ENCODE measurements at regions not wholly inside any gene's neighbourhood (a gene's known extent, or its start where the extent isn't known, plus 50 kb on each side); places are given as distances from the start of the nearest gene placed in this dataset.
"Not testable (repeated sequence)": the region's sequence is repeated elsewhere in the genome, so short reads cannot be mapped to it uniquely, and the experiment has no call there.

GRCh38 chr17:46460129-46460528, 52.1 kb upstream of the LRRC37A2 start:
- DNase-seq, result not testable (repeated sequence)

GRCh38 chr17:46455069-46455468, 57.2 kb upstream of the LRRC37A2 start:
- DNase-seq, result not testable (repeated sequence)

GRCh38 chr17:46454572-46454971, 57.7 kb upstream of the LRRC37A2 start:
- DNase-seq, result not testable (repeated sequence)

- not testable (repeated sequence) for DNase-seq
Observed at GRCh38 chr17:46453077-46453476, 59.2 kb upstream of the LRRC37A2 start.

- DNase-seq, result not testable (repeated sequence)
Observed at GRCh38 chr17:46445849-46446248, 66.4 kb upstream of the LRRC37A2 start.

GRCh38 chr17:46445411-46445810, 66.9 kb upstream of the LRRC37A2 start:
- not testable (repeated sequence) for DNase-seq

GRCh38 chr17:46442153-46442552, 70.1 kb upstream of the LRRC37A2 start:
- DNase-seq, result not testable (repeated sequence)

- DNase-seq, result not testable (repeated sequence)
Observed at GRCh38 chr17:46440665-46441064, 71.6 kb upstream of the LRRC37A2 start.

- DNase-seq, result not testable (repeated sequence)
Observed at GRCh38 chr17:46434450-46435062, 73.0 kb upstream of the ARL17B start.

GRCh38 chr17:46430300-46430699, 68.7 kb upstream of the ARL17B start:
- DNase-seq, result not testable (repeated sequence)

- not testable (repeated sequence) for DNase-seq
Observed at GRCh38 chr17:46429675-46430074, 68.1 kb upstream of the ARL17B start.

GRCh38 chr17:46424187-46424884, 62.8 kb upstream of the ARL17B start:
- not testable (repeated sequence) for DNase-seq

GRCh38 chr17:46417907-46418306, 56.3 kb upstream of the ARL17B start:
- peak; percentile 23 for DNase-seq

GRCh38 chr17:46417261-46417660, 55.7 kb upstream of the ARL17B start:
- DNase-seq, result not testable (repeated sequence)

GRCh38 chr17:46414559-46414958, 53.0 kb upstream of the ARL17B start:
- not testable (repeated sequence) for DNase-seq

- DNase-seq, result not testable (repeated sequence)
Observed at GRCh38 chr17:46412156-46412555, 50.6 kb upstream of the ARL17B start.

GRCh38 chr17:46411172-46411852, 49.7 kb upstream of the ARL17B start:
- not testable (repeated sequence) for DNase-seq

All from EL (cell line).